Body of pancreas (tissue), 4 donors: ENCODE measurements at regions not wholly inside any gene's neighbourhood (a gene's known extent, or its start where the extent isn't known, plus 50 kb on each side); places are given as distances from the start of the nearest gene placed in this dataset.

ENCODE experiments used
- POLR2A ChIP-seq, 3 donors: fragments of 450-650 bp; IDR thresholded peaks; one replicate each; pipeline ENCODE4 v1.6.1; 2016; ENCODE audit warnings: antibody characterized with exemption in 3 of 3, mild to moderate bottlenecking in 2 of 3
- TF ChIP-seq, protein P1 (sequence below), 7 experiments: fragments of 450-650 bp in 4 of 7; fragments of 200-600 bp in 3 of 7; sonication (generic) in 3 of 7; IDR thresholded peaks; one replicate each; pipeline ENCODE4 v1.5.1; 2016 to 2019; ENCODE audit warnings: antibody characterized with exemption in 7 of 7

DNA sequence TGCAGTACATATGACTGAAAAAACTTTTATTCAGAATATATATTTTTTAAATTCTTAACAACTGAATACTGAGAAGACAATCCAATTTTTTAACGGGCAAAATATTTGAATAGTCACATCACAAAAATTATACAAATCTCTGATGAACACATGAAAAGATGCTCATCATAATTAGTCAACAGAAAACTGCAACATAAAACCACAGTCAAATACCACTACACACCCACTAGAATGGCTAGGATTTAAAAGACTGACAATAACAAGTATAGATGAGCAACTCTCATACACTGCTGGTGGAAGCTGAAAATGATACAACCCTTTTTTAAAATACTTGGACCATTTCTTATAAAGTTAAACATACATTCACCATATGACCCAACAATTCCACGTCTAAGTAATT, 87.7 kb upstream of the TNFSF4 start:
- TF ChIP-seq, protein P1, sequence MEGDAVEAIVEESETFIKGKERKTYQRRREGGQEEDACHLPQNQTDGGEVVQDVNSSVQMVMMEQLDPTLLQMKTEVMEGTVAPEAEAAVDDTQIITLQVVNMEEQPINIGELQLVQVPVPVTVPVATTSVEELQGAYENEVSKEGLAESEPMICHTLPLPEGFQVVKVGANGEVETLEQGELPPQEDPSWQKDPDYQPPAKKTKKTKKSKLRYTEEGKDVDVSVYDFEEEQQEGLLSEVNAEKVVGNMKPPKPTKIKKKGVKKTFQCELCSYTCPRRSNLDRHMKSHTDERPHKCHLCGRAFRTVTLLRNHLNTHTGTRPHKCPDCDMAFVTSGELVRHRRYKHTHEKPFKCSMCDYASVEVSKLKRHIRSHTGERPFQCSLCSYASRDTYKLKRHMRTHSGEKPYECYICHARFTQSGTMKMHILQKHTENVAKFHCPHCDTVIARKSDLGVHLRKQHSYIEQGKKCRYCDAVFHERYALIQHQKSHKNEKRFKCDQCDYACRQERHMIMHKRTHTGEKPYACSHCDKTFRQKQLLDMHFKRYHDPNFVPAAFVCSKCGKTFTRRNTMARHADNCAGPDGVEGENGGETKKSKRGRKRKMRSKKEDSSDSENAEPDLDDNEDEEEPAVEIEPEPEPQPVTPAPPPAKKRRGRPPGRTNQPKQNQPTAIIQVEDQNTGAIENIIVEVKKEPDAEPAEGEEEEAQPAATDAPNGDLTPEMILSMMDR (IDR thresholded peaks at IDR 0.05) = no peak
- TF ChIP-seq POLR2A (IDR thresholded peaks at IDR 0.05) = no peak
